ENCODE measurements at regions not wholly inside any gene's neighbourhood (a gene's known extent, or its start where the extent isn't known, plus 50 kb on each side); places are given as distances from the start of the nearest gene placed in this dataset.
"Not testable (repeated sequence)": the region's sequence is repeated elsewhere in the genome, so short reads cannot be mapped to it uniquely, and the experiment has no call there.

- H3K4me3 ChIP-seq (ENCODE audit: low read depth, low read length): no peak overlapping the region
- in situ Hi-C loops (cut with HindIII; ENCODE audit: low sequenced_read_pairs): no loop called here
- no peak for DNase-seq (ENCODE audit: low read depth, low spot score)
- TF ChIP-seq, protein P1, sequence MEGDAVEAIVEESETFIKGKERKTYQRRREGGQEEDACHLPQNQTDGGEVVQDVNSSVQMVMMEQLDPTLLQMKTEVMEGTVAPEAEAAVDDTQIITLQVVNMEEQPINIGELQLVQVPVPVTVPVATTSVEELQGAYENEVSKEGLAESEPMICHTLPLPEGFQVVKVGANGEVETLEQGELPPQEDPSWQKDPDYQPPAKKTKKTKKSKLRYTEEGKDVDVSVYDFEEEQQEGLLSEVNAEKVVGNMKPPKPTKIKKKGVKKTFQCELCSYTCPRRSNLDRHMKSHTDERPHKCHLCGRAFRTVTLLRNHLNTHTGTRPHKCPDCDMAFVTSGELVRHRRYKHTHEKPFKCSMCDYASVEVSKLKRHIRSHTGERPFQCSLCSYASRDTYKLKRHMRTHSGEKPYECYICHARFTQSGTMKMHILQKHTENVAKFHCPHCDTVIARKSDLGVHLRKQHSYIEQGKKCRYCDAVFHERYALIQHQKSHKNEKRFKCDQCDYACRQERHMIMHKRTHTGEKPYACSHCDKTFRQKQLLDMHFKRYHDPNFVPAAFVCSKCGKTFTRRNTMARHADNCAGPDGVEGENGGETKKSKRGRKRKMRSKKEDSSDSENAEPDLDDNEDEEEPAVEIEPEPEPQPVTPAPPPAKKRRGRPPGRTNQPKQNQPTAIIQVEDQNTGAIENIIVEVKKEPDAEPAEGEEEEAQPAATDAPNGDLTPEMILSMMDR (IDR thresholded peaks at IDR 0.05; ENCODE audit: low read depth, low read length): no peak
Observed at GRCh38 chr2:76180676-76181075, 470.0 kb upstream of the GCFC2 start.

DNA sequence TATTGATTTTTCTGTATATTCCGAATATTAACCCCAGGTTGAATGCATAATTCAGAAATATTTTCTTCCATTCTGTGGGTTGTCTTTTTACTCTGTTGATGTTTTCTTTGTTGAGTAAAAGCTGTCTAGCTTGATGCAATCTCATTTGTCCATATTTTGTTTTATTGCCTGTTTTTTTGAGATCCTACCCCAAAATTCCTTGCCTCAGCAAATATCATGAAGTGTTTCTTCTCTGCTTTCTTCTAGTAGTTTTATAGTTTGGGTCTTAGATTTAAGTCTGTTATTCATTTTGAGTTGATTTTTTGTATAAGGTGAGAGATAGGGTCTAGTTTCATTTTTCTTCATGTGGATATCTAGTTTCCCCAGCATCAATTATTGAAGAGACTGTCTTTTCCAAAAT lies 467.9 kb upstream of the GCFC2 start:
- H3K4me3 ChIP-seq (ENCODE audit: low read depth, low read length): no peak overlapping the region
- no peak for DNase-seq (ENCODE audit: low read depth, low spot score)
- TF ChIP-seq, protein P1 (IDR thresholded peaks at IDR 0.05; ENCODE audit: low read depth, low read length): no peak
- in situ Hi-C loops (cut with HindIII; ENCODE audit: low sequenced_read_pairs): no loop called here

DNA sequence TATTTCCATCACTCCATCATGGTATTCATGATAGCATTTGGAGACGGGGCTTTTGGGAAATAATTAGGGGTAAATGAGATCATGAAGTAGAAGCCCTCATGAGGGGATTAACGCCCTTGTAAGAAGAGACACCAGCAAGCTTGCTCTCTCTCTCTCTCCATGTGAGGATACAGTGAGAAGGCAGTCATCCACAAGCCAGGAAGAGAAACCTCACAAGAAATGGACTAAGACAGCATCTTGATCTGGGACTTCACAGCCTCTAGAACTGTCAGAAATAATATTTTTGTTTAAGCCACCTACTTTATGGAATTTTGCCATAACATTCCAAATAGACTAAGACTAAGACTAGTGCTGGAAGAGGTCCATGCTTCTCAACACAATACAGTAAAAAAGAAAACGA lies 464.6 kb upstream of the GCFC2 start:
- TF ChIP-seq, protein P1 (IDR thresholded peaks at IDR 0.05; ENCODE audit: low read depth, low read length): no peak
- DNase-seq (ENCODE audit: low read depth, low spot score): no peak
- H3K4me3 ChIP-seq (ENCODE audit: low read depth, low read length): no peak overlapping the region
- in situ Hi-C loops (cut with HindIII; ENCODE audit: low sequenced_read_pairs): no loop called here

DNA sequence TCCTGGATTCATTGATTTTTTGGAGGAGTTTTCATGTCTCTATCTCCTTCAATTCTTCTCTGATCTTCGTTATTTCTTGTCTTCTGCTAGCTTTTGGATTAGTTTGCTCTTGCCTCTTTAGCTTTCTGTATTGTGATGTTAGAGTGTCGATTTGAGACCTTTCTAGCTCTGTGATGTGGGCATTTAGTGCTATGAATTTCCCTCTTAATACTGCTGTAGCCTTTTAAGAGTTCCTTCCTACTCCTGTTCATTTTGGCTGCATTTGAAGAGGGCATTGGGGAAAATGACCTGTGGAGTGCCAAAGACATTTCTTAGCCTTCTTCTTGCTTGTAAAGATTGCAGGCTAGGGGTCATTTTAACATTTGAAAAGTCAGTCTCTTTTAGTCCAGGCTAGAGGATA lies 463.8 kb upstream of the GCFC2 start:
- in situ Hi-C loops (cut with HindIII; ENCODE audit: low sequenced_read_pairs): no loop called here

GRCh38 chr2:76173206-76173605 lies 462.5 kb upstream of the GCFC2 start:
- DNase-seq (ENCODE audit: low read depth, low spot score); in situ Hi-C loops (cut with HindIII; ENCODE audit: low sequenced_read_pairs); H3K4me3 ChIP-seq (ENCODE audit: low read depth, low read length): not testable (repeated sequence)

More for the DNA sequence above, 463.8 kb upstream of the GCFC2 start:
- no peak for DNase-seq (ENCODE audit: low read depth, low spot score)
- TF ChIP-seq, protein P1 (IDR thresholded peaks at IDR 0.05; ENCODE audit: low read depth, low read length): no peak
- no peak overlapping the region for H3K4me3 ChIP-seq (ENCODE audit: low read depth, low read length)

- in situ Hi-C loops (cut with HindIII; ENCODE audit: low sequenced_read_pairs); H3K4me3 ChIP-seq (ENCODE audit: low read depth, low read length); DNase-seq (ENCODE audit: low read depth, low spot score): not testable (repeated sequence)
Observed at GRCh38 chr2:76172154-76172595, 461.5 kb upstream of the GCFC2 start.

DNA sequence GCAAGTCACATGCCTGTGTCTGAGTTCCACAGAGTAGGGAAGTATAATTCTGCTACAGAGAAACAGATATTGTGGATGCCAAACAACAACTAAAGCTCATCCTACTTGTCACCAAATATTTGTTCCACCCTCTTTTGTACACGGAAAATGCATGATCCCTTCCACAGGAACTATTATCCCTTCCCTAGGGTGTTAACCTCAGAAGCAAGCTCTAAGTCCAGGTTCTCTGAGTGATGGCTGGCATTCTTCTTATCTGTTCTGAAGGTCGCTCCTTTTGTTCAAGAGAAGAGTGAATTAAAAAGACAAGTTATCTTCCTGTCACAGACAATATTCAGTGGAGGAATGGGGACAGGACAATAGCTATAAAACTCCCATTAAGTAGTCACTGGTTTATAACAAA lies 460.1 kb upstream of the GCFC2 start:
- H3K4me3 ChIP-seq (ENCODE audit: low read depth, low read length): no peak overlapping the region
- no peak for DNase-seq (ENCODE audit: low read depth, low spot score)
- TF ChIP-seq, protein P1 (IDR thresholded peaks at IDR 0.05; ENCODE audit: low read depth, low read length): no peak
- in situ Hi-C loops (cut with HindIII; ENCODE audit: low sequenced_read_pairs): no loop called here

GRCh38 chr2:76170009-76170384 lies 459.3 kb upstream of the GCFC2 start:
- TF ChIP-seq, protein P1 (IDR thresholded peaks at IDR 0.05; ENCODE audit: low read depth, low read length): no peak
- DNase-seq (ENCODE audit: low read depth, low spot score): no peak
- in situ Hi-C loops (cut with HindIII; ENCODE audit: low sequenced_read_pairs): no loop called here
- no peak overlapping the region for H3K4me3 ChIP-seq (ENCODE audit: low read depth, low read length)
